HEK293 (cell line): ENCODE measurements at regions not wholly inside any gene's neighbourhood (a gene's known extent, or its start where the extent isn't known, plus 50 kb on each side); places are given as distances from the start of the nearest gene placed in this dataset.

Experiments
- KLF7 ChIP-seq: fragments of 450-650 bp; formaldehyde crosslinking; IDR thresholded peaks from 2 replicates; pipeline ENCODE4 v1.5.1; 2016; ENCODE audit warnings: missing biosample characterization, missing genetic modification characterization, borderline replicate concordance
- TF ChIP-seq, protein P1 (sequence below): fragments of 450-650 bp; formaldehyde crosslinking; IDR thresholded peaks from 2 replicates; pipeline ENCODE4 v1.5.1; 2016; ENCODE audit warnings: missing biosample characterization, missing genetic modification characterization

- TF ChIP-seq, protein P1, sequence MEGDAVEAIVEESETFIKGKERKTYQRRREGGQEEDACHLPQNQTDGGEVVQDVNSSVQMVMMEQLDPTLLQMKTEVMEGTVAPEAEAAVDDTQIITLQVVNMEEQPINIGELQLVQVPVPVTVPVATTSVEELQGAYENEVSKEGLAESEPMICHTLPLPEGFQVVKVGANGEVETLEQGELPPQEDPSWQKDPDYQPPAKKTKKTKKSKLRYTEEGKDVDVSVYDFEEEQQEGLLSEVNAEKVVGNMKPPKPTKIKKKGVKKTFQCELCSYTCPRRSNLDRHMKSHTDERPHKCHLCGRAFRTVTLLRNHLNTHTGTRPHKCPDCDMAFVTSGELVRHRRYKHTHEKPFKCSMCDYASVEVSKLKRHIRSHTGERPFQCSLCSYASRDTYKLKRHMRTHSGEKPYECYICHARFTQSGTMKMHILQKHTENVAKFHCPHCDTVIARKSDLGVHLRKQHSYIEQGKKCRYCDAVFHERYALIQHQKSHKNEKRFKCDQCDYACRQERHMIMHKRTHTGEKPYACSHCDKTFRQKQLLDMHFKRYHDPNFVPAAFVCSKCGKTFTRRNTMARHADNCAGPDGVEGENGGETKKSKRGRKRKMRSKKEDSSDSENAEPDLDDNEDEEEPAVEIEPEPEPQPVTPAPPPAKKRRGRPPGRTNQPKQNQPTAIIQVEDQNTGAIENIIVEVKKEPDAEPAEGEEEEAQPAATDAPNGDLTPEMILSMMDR (tag by site-specific recombination): no peak; the same call in 1 of the 2 replicates
- TF ChIP-seq KLF7 (tag by site-specific recombination): no peak
Measured at GRCh38 chr13:97109841-97110492, 112.2 kb upstream of the MBNL2 start.
